PC-9 (cell line): ENCODE measurements at regions not wholly inside any gene's neighbourhood (a gene's known extent, or its start where the extent isn't known, plus 50 kb on each side); places are given as distances from the start of the nearest gene placed in this dataset.

Source experiments
- EZH2 ChIP-seq: fragments of 200-600 bp; sonication (generic); IDR thresholded peaks from 2 replicates; pipeline ENCODE4 v1.8.0; 2017; ENCODE audit warnings: antibody characterized with exemption, low read depth
- TF ChIP-seq, protein P1 (sequence below): fragments of 200-600 bp; sonication (generic); conservative IDR thresholded peaks from 2 replicates; pipeline ENCODE4 v1.6.1; 2017; ENCODE audit warnings: mixed run types, antibody characterized with exemption, mild to moderate bottlenecking, moderate library complexity

DNA sequence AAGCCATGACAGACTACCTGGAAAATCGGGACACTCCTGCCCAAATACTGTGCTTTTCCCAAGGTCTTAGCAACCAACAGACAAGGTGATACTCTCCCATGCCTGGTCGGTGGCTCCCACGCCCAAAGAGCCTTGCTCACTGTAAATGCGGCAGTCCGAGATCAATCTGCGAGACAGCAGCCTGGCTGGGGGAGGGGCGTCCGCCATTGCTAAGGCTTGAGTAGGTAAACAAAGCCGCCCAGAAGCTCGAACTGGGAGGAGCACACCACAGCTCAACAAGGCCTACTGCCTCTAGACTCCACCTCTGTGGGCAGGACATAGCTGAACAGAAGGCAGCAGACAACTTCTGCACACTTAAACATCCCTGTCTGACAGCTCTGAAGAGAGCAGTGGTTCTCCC lies 272.1 kb upstream of the CCNG1 start:
- TF ChIP-seq, protein P1, sequence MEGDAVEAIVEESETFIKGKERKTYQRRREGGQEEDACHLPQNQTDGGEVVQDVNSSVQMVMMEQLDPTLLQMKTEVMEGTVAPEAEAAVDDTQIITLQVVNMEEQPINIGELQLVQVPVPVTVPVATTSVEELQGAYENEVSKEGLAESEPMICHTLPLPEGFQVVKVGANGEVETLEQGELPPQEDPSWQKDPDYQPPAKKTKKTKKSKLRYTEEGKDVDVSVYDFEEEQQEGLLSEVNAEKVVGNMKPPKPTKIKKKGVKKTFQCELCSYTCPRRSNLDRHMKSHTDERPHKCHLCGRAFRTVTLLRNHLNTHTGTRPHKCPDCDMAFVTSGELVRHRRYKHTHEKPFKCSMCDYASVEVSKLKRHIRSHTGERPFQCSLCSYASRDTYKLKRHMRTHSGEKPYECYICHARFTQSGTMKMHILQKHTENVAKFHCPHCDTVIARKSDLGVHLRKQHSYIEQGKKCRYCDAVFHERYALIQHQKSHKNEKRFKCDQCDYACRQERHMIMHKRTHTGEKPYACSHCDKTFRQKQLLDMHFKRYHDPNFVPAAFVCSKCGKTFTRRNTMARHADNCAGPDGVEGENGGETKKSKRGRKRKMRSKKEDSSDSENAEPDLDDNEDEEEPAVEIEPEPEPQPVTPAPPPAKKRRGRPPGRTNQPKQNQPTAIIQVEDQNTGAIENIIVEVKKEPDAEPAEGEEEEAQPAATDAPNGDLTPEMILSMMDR, result no peak
- TF ChIP-seq EZH2, result no peak
